Activated CD4-positive, alpha-beta T cell treated with anti-CD3 and anti-CD28 coated beads, Interleukin-2, amount 50 U/mL, for 1 hour (primary cell): ENCODE measurements at regions not wholly inside any gene's neighbourhood (a gene's known extent, or its start where the extent isn't known, plus 50 kb on each side); places are given as distances from the start of the nearest gene placed in this dataset.

ENCODE experiments used
- DNase-seq: peaks from one replicate; pipeline ENCODE4 v3.0.0-alpha.2; 2020

DNA sequence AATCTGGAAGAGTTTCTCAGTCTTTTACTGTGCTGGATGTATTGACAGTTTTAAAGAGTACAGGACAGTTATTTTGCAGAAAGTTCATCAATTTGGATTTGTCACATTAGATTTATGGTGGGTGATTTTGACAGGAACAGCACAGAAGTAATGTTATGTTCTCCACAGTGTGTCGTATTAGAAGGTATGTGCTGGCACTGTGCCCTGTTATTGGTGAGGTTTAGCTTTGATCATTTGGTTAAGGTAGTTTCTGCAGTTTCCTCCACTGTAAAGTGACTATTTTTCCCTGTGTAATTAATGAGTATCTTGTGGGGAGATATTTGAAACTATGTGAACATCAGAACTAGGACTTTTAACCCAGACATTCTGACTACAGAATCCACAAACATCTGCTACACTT lies 308.5 kb upstream of the TBX3 start:
- DNase-seq = no peak

DNA sequence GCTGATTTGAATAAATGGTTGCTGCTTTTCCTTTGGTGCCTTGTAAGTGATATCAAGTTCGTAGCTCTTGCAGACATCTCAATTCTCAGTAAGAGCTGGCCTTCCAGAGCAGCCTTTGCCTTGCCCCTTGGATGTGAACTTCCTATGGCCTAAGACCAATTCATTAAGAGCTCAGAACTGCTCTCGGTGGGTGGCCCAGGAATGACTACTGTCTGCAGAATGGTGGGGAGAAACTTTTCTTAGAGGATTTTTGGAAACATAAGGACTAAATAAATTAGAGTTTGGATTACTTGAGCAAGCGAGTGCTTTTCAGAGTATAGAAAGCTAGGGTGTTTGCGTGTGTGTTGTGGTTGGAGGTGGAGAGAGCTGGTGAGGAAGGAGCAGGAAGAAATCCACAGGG lies 306.4 kb upstream of the TBX3 start:
- DNase-seq = no peak

DNA sequence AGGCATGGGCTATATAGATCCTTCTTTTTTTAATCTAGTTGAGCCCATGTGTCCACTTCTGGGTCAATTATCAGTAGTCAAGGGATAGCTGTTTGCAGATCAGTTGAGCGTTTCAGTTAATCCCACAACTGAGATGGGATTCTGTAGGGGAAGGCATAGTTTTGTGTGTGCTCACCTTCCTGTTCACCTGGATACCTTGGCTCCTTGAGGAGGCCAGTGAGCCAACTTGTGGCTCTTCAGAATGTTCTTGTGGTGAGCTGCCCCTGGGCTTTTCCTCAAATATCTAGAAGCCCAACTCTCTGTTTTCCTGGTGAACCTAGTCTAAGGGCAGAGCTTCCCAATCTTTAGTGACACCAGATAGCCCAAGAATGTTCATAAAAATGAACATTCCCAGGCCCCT lies 302.9 kb upstream of the TBX3 start:
- no peak for DNase-seq

DNA sequence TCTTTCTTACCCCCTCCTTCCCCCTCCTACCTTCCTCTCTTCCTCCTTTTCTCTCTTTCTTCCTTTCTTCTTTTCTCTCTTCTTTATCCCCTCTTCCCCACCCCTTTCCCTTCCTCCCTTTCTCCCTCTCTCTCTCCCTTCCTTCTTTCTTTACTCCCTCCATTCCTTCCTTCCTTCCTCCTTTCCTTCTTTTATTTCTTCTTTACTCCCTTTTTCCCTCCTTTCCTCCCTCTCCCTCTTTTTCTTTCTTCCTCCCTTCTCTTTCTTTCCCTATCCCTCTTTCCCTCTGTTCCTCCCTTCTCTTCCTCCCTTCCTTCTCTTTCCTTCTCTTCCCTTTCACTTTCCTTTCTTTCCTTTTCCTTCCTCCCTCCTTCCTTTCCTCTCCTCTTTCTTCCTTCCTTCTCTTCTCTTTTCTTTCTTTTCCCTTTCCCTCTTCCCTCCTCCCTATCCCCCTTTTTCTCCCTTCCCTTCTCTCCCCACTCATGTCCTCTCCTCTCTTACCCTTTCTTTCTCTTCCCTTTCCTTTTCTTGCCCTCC lies 302.3 kb upstream of the TBX3 start:
- no peak for DNase-seq

DNA sequence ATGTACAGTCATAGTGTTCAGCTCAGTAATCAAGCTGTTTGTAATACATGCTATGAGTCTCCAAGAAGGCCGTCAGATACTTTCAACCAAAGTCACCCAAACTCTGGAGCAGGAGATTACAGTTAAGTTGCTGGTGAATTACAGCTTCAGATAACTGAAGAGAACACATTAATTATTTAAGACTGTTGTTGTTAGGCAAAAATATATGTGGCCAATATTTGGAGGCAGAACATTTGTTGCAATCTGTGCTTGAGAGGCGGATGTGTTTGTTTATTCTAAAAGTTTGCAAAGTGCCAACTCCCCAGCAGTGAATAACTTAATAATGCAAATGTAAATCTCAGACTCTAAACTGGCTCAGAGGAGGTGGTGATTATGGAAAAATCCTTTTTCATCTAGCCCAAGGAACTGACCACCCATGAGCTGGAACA lies 300.7 kb upstream of the TBX3 start:
- no peak for DNase-seq

DNA sequence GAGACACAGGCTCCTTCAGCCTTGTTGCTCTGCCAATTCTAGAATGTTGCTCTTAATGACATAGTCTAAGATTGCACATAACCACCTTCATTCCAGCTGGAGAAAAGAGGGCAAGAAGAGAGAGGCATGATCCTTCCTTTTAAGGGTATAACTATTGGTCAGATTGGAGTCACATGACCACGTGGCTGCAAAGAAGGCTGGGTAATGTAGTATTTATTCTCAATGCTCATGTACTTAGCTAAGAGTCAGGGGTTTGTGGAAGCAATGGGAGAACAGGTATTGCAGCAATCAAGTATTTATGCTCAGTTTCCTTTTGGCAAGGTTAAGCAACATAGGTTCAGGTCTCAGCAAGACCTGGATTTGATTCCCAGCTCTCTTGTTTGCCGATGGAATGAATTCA lies 298.8 kb upstream of the TBX3 start:
- no peak for DNase-seq

DNA sequence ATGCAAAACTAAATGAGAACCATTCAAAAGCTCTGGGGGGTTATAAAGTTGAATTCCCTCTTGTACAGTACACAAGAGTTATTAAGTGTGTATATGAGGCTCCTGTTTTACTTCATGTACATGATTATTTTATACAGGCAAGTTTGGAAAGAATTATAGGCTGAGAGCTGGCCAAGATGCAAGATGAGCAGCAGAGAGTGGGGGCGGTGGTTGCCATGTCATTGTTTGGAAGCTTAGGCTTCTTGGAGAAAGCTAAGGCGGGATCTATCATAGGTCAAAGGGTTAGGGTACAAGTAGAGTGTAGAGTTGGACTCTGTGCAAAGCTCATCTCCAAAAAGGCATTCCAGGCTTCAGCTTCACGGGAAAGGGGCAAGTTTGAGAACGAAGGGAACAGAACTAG lies 297.1 kb upstream of the TBX3 start:
- DNase-seq = no peak

DNA sequence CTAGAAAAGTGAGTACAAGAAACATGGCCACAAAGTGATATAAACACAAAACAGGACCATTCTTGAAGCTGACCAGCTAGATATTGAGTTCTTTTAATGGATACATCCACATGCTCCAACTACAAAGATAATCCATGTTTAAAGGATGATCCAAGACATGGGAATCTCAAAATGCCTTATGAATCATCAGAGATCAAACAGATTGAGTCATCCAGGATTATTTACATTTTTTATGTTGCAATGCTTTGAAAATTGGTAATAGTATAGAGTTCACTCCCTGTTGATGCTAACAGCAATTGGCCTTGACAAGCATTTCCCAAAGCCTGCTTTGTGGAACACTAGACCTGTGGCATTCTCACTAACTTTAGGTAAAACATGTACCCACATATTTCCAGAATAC lies 293.0 kb upstream of the TBX3 start:
- no peak for DNase-seq

DNA sequence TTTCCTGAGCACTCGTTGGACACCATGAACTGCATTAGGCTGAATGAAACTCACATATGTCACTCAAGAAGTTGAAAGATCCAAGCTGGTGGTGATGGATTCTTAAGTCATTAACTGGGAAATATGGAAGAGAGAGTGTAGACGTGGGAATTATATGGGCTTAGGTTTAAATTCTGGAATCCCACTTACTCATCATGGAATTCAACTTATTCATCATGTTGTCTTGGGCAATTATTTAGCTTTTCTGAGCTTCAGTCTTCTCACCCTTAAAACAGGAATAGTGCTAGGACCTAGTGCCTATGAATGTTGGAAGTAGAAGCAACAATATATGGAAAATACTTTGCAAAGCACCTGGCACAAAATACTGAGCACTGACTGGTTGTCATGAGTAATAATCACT lies 292.4 kb upstream of the TBX3 start:
- no peak for DNase-seq

DNA sequence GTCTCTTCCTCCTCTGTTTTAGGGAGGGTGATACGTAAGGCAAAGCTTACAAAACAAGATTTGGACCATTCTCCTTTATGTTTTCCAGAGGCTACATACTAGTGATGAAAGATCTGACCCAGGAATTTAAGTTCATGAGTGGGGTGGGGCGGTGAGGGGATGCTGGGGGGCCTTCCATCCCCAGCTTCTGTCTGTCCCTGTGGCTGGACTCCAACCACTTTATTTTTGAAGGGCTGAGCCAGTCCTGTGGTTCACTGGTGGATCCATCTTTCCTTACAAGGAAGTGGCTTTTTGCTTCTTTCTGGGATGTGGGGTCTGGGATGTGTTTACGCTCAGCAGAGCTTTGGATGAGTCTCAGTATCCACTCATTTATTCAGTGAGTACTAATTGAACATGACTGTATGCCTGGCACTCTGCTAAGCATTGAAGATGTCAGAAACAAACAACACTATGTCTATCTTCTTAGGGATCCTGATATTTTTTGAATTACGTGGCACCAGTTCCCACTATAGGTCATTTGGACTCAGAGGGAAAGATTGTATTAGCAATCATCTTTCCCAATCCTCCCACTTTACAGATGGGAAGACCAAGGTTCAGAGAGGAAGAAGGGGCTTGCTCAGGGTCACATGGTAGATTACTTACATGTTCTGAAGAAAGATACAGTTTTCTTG lies 291.8 kb upstream of the TBX3 start:
- no peak for DNase-seq

DNA sequence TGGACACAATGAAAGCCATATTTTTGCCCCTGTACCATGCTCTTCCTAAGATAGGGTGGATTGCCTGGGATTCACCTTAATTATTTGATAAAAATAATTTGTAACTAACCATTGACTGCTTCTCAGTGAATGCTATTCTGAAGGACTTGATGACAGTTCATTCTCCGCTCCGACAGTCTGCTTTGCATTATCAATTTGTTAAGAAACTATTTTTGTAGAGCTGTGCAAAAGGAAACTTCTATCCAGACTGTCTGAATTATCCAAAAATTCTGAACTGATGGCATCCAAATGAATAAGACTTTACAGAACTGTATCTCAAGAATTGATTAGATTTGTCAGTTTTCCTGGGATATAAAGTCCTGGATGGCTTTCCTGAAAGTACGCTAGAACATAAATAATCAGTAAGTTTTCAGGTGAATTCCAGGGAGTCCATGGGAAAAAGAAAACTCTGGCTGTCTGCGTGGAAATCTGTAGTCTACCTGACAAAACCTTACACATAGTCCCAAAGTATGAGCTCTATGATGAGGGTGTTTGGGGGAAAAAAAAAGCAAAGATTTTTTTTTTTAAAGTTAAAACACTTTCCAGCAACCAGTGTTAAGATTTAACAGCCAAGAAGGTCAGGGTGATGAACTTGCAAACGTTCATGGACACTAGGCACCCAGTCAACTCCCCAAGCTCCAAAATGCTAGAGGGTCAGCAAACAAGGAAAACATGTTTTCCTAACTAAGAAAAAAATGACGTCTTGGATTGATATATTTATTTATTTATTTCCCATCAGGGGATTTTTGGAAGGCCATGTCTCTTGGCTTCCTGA lies 291.1 kb upstream of the TBX3 start:
- no peak for DNase-seq

DNA sequence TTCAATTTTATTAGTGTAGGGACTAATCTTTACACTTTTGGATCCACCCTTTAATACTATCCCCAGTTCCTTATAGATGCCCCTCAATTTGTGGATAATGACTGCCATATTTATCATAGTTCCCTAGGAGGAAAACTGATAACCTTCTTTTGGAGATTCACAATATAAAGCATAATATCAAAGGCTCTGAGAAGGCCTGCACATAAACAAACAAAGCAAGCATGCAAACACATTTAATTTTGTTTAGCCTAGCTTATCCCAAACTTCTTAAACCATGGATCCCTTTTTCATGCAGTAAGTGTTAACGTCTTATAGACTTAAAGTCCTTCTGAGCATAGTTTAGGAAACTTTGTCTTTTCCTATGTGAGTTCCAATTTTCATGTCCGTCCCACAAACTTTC lies 290.4 kb upstream of the TBX3 start:
- no peak for DNase-seq

DNA sequence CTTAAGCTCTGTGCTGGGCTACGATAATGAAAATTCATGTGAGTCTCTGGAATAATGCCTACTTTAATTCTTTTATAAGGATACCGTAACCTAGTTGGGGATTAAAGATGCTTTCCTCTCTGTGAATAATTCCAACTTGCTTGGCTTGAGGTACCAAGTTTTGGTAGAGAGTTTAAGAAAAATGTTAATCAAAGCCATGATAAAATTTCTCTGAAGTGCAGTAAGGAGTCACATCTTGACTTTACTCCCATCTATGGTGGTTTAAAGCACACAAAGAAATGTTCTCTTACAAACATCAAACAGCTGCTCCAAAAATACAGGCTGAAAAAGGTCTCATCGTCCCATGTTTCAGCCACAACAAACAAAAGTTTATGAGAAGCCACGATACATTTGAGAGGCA lies 284.8 kb upstream of the TBX3 start:
- DNase-seq = no peak

DNA sequence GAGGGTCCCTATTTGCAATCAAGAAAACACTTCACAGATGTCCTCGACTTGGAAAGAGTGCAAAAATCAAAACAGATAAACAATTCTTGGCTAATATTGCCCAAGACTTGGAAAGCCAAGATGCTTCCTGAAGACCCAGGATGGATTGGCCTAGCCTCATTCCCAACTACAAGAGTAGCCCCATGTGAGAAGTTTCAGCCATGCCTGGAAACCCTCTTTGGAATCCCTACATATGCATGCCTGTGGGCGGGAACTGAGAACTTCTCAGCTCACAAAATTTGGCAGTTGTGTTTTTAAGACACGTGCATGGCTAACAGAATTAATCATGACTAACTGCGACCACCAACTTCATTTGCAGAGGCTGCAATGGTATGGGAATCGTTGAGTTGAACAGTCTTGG lies 283.2 kb upstream of the TBX3 start:
- no peak for DNase-seq

DNA sequence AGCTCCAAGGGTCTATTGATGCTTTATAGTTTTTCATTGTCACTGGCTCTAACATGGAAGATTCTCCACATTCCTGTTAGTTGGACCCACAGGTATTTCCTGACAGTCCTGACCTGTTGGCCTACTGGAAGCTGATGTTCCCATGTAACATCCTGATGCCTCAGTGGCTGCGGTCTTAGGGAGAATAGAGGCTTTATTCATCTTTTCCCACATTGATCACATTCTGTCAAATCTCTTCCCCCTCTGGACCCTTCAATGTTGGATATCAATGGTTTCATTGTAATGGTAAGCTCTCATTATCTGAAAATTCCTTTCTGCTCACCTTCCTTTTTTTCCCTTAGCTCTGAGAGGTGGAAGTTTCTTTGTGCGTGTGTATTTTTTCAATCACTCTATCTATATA lies 280.9 kb upstream of the TBX3 start:
- no peak for DNase-seq

DNA sequence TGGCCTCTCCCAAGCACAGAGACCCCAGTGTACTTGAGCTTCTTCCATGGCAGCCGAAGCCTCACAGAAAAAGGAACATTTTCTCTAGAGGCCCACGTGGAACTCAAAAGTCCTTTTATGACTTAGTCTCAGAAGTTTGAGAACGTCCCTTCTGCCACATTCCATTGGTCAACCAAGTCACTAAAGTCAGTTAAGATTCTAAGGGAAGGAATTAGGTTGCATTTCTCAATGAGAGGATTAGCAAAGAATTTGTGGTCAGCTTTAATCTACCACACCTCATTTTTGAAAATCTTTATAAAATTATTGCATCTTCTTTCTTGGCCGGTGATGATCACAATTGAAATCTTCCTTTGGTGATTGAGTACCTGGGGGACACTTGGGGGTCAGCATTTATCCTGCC lies 279.9 kb upstream of the TBX3 start:
- DNase-seq = no peak

DNA sequence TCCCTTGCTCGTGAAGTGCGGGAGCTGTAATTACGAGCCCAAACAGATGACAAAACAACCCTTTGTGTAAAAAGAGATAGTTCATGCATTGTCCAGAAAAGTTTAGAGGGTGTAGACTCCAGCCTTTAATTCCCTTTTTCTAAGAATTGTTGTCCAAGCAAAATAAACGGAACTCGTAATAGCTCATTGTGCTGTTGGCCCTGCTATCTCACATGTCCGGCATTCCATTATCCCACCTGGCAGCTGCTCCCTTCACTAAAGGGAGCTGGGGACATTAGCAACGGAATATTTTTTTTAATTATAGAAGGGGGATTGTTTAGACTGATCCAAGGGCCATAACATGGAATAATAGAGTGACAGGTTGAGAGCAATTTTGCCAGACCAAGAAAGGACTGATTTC lies 277.5 kb upstream of the TBX3 start:
- no peak for DNase-seq

DNA sequence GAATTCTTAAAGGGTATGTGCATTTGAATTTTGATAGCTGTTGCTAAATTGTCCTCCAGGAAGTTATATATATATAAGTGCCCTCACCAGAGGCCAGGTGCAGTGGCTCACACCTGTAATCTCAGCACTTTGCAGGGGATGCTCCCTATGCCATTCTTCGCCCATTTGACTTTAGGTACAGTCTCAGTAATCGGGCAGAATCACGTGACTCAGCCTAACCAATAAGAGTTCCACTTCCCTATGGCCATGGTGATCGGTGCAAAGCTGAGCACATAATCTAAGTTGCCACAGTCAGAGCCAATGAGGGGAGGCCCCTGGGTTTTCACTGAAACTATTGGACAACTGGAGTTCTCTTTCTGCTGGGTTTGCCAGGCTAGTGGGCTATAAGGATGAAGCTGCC lies 274.6 kb upstream of the TBX3 start:
- DNase-seq = no peak

DNA sequence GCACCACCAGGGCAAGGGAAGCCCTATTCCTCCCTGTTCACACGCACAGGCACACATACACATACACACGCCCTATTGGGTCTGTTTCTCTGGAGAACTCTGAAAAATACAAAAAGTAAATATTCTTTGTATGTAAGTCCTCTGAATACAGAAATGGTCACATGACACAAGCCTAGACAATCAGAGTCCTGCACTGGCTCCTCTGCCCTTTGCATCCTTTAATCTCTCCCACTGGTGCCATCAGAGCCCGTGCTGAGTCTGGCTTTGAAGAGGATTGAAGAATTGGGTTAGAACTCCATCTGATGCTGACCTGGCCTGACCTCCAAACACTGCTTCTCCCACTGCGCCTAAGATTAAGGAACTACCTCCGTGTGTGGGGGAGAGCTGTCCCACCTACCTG lies 273.2 kb upstream of the TBX3 start:
- DNase-seq = no peak

DNA sequence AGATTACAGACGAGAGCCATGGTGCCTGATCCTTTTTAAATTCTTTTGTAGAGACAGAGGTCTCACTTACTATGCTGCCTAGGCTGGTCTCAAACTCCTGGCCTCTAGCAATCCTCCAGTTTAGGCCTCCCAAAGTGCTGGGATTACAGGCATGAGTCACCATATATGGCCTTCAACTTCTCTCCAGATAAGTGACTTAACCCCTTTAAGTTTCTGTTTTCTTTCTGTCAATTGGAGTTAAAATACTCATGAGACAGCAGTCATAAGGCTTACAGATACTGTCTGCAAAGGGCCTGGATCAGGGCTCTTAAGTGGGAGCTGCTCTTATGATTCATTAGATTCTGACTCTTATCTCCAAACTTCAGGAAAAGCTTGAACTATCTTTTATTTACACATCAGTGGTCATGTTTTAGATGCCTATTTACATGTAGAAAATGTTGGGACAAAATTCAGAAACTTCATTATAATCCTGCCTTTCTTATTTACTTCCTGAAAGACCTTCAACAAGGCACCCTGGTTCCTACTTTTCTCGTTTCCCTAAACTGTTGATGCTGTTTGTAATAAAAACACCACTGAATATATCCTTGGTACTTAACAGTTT lies 271.5 kb upstream of the TBX3 start:
- DNase-seq = no peak

DNA sequence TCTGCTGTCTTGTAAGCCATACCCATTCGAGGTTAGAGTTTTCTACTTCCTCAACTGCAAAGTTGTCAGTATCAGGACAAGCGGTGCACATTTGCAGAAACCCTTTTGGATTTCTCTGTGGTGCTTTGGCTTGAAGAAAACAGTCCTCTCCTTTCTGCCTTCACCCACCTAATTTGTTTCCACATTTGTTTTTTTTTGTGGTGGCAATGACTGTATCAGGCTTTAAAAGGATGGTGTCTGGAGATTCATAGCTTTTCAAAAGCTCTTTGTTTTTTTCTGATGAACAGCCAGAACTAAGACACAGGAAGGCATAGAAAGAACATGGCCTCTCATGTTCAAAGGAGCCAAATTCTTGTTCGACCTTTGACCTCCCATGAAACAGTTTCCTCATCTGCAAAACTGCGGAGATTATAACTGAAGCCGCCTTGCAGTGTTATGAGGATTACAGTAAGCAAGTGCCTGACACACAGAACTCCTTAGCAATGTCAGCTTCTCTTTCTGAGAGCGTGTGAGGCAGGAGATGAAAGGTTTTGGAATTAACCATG lies 270.6 kb upstream of the TBX3 start:
- DNase-seq = no peak

DNA sequence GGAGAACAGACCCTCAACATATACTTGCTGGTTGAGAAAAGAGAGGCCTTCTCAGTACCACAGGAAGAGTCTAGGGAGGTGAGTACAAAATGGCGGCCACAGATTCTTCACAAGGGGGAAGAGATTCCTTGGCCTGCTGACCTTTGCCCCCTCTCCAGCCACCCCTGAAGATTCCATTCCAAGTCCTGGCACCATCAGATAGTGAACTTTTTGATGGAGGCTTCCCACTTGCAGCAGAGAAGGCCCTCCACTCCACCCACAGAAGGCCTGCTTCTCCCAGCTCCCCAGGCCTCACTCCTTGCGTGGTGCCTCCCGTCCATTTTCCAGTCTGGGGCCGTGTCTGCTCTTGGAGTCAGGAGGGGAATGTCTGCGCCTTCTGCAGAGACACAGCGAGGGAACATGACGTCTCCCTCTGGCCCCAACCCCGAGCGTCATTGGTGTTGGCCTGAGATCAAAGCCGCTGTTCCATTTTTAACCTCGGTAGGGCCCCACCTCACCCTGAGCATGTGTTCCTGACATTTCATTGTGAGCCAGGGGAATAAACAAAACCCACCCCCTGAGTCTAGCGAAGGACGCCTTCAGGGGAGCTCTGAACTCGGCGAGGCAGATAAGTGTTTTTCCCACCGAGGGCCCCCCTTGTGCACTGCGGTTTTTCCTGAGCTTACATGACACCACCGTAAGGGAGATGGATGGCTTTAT lies 268.7 kb upstream of the TBX3 start:
- DNase-seq = no peak
